ENCODE measurements at regions not wholly inside any gene's neighbourhood (a gene's known extent, or its start where the extent isn't known, plus 50 kb on each side); places are given as distances from the start of the nearest gene placed in this dataset.

DNA sequence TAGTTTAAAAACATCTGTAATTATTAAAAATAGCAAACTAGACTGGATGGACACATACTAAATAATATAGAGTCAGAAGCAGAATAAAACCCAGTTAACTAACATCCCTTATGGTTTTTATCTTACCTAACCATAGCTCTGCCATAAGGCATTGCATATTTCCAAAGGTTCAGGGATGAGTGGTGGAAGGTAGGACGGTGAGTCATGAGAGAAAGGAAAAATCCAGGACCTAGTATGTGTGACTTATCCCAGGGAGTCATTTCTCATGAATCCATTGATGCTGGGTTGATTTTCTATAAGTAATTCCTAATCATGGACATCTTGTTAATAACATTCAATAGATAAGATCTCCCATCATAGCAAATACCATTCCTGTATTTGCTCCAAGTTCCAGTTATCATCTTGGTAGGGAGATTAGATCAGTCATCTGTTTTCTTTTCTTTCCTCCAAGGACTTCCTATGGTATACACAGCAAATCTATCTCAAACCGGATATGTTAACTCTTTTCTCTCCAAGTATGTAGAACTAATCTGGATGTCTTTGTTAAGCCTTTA lies 490.7 kb upstream of the B3GALT2 start:
- peak; percentile 70 for DNase-seq

DNA sequence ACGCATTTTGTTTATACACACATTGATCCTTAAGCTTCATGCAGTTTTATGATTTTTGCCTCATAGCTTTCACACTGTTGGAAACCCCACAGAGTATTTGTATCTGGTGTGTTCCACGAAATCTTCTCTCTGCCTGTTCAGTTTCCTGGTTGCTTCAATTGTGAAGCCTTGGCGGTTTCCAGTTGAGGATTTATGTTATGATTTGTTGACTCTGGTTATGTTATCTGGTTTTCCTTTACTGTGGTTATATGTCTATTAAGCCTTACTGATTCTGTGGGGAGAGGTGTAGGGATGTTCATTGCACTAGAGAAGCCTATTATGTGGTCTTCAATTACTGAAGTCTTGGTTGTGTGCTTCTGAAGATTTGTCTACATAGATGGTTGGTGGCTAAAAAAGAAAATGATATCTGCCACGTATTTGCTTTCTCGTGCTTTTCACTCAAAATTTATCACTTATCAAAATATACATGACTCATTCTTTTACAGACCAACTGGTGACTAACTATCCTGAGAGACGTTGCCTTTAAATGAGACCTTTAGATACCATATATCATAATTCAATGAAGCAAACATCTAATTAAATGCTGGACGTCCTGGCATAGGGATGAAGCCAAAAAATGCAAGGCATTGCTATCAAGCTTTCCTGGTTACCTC lies 488.0 kb upstream of the B3GALT2 start:
- peak; percentile 52 for DNase-seq

DNA sequence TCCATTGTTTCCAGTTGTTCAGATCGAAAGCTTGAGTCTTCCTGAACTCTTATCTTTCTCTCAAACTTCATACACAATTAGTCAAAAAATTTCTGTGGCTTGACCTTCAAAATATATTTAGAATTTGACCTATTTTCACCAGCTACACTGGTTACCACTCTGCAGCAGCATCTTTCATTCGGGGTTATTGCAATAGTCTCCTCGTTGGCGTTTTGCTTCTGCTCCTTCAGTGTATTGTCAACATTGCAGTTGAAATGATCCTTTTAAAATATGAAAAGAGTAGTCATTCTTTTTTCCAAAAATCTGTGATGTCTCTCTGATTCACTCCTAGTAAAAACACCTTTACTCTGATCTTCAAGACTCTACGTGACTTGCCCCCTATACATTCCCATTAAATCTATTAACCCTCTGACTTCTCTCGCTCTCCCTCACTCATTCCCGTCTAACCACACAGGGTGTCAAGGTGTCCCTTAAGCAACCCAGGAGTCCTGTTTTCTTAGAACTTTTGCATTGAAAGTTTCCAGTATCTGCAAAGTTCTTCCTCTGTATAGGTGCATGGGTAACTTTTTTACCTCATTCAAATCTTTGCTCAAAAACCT lies 480.2 kb upstream of the B3GALT2 start:
- no peak for DNase-seq

DNA sequence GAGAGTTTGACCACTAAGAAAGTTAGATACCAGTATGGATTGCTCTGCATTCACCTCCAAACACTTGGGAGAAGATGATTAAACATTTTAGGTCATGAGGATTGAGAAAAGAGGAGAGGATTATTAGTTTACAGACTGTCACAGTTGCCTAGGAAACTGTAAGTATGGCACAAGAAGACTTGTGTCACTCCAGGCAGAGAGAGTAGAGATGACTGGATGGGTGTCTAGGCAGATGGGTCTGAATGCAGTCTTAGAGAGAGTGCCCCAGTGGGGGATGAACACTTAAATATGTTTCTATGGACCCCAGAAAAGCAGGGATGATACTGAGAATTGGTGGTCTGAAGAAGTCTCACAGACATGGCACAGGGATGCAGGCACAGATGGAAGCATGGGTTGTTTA lies 477.6 kb upstream of the B3GALT2 start:
- no peak for DNase-seq

DNA sequence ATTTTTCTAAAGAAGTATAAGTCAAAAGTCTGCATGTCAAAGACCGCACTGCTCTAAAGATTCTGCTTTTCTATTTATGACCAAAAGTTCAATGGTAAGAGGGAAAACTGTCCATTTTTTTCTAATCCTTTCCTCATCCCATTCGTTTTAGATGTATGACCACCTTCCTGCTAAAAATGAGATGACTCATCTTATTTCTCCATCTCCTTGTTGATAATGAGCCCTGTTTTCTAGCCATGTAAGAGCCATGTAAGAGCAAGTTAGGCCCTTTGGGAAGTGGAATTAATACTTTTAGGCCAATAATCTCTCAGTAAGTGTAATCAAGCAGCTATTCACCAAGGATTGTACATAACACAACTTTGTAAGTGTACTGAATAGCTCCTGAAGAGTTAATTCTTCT lies 475.6 kb upstream of the B3GALT2 start:
- no peak for DNase-seq

DNA sequence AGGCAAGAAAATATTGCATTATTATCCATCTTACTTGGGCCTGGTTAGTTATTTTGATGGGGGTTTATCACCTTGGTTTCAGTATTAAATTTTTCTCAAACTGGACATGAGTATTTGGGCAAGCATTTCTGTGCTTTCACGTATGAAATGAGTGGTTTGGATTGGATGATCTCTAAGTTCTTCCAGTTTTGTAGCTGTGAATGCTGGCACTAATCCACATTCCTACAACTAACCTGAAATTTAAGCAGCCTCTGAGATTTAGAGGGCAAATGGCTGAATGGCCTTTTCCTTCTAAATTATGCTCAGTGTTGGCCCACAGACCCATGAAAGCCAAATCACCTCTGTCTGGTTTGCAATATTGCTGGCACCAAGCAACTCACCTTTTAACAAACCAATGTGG lies 475.0 kb upstream of the B3GALT2 start:
- DNase-seq: no peak

DNA sequence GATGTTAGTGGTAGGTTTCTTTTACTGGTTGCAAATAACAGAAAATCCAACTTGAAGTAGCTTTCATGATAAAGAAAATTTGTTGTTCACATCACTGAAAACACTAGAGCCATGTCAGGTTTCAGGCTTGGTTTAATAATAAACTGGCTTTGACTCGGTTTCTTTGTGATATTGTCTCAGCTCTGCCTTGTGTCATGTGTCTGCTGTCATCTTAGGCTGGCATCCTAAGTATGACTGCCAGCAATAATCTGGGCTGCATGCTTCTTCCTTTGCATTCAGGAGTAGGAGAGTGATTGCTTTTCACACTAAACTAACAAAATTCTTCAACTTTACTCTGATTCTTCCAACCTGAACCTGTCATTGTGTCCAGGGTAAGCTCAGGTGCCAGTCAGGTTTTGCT lies 474.0 kb upstream of the B3GALT2 start:
- DNase-seq: no peak

DNA sequence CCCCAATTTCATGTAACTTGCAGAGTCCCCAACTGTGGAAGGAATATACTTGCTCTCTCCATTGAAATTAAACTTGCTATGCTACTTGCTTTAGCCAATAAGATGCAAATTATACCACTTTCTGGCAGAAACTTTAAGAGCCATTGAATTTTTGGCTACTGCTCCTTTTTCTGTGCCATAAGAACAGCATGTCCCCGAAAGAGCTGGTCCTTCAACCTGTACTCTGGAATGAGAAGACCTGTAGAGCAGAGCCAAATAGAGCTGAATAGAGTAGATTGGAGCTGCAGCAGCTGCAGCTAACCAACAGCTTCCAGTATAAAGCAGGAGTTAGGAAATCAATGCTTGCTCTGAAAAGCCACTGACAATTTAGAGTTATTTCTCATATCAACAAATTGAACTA lies 472.3 kb upstream of the B3GALT2 start:
- DNase-seq: no peak

DNA sequence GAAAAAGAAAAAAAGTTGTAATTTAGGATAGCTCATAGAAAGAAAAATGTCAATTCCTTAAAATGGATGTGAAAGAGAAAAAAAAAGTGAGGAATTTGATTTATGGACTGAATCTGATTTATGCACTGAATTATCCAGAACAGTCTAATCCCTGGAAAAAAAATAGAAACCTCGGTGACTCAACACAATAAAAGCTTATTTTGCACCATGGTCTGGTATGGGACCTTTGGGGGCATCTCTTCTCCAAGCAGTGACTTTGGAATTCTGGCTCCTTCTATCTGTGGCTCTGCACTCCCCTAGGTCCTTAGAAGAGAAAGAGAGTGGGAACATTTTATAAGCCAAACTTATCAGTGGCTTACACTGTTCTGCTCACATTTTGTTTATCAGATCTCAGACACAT lies 471.7 kb upstream of the B3GALT2 start:
- no peak for DNase-seq

DNA sequence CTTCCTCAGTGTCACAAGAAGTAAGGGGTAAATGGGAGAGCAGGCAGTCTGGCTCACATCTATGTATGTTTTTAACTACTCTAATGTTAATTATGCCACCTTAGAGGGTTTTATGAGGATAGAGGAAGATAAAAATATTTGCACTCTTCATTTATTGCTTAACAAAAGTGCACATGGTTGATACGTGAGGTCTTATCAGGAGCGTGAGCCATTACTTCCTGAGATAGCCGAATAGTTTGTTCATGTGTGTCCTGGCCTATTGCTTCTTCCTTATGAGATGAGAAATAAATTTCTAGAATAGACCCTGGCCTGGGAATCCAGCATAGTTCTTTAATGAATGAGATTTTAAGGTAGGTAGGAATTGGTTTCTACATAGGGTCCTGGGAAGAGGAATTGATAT lies 471.1 kb upstream of the B3GALT2 start:
- peak; percentile 75 for DNase-seq

DNA sequence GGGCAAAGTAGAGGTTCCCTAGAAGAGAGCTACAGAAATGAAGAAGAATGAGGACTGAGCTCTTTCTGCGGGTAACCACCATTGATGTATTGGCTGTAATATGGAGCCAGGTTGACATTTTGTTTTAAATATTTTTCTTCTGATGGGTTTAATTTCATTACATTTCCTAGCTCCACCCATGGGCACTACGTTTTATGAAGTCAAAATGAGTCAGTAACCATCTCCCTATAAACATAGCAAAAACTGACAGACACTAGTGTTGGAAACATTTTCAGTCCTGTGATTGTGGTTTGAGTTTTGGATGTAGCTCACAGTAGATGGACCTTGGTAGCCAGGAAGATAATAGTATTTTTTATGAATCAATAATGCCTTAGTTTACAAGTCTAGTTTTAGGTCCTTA lies 470.4 kb upstream of the B3GALT2 start:
- peak; percentile 29 for DNase-seq

DNA sequence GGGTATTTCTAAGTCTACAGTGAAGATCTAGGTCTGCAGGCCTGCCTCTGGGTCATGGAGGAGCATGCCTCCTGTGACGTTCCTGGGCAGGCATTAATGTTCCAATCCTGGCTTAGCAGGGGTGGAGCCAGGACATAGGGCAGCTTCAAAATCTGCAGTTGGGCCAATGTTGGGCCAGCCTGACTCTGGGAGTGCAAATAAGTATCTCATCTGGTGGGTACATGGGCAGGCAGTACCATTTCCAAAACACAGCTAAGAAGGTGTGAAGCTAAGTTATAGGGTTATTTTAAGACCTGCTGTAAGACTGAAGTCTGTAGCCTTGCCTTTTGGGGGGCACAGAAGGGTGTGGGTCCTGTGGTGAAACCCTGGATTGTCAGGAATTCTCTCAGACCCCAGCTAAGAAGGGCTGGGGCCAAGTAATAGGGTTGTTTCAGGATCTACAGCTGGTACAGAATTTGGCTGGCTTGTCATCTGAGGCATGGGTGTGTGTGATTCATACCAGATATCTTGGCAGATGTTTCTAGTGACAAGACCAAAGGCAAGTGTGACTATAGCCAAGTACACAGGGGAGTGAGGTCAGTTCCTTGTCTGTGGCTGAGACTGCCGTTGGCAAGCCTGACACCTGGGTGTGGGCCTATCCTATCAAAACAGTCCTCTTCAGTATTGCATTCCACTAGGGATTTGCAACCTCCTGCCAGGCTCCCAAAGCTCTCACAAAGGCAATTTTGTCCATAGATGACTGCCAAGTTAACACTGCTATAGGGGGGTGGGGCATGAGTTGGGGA lies 468.7 kb upstream of the B3GALT2 start:
- DNase-seq: no peak

DNA sequence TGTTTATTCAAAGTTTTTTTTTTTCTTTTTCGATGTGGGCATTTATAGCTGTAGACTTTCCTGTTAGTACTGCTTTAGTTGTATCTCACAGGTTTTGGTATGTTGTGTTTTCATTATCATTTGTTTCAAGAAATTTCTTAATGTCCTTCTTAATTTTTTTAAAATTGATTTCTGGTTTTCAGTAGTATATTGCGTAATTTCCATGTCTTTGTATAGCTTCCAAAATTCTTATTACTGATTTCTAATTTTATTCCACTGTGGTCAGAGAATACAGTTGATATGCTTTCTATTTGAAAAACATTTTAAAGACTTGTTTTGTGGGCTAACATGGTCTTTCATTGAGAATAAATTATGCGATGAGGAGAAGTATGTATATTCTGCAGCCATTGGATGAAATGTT lies 463.2 kb upstream of the B3GALT2 start:
- DNase-seq: no peak

DNA sequence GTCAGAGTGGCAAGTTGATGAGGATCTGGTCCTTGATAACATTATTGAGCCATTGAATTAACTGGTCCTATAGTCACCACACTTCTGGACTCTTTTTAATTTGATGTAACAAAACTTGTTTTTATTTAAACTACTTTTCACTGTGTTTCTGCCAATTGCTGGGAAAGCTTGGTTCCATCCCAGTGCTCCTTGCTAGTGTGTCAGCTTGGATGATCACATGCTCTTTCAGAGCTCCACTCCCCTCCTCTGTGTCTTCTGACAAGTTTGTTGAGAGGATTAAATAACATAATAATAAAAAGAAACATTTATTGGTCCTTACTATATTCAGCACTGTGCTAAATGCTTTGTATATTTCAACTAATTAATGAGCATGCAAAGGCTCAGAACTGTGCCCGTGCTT lies 448.5 kb upstream of the B3GALT2 start:
- no peak for DNase-seq

DNA sequence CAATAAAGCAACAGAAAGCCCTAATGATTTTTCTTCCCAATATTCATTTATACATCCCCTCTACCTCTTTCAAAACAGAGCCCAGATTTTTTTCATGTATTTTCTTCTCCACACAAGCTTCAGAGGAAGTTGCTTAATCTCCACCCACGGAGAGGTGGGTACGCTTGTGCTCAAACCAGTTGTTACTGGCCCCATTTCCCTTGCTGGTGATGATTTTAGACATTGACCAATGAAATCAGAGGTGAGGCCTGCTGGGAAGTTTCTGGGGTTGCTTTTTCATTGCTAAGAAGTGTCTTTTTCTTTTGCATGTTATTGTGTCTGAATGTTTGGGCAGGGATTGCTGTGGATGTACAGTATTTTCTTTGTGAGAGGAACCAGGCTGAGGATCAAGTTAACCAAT lies 448.1 kb upstream of the B3GALT2 start:
- no peak for DNase-seq

DNA sequence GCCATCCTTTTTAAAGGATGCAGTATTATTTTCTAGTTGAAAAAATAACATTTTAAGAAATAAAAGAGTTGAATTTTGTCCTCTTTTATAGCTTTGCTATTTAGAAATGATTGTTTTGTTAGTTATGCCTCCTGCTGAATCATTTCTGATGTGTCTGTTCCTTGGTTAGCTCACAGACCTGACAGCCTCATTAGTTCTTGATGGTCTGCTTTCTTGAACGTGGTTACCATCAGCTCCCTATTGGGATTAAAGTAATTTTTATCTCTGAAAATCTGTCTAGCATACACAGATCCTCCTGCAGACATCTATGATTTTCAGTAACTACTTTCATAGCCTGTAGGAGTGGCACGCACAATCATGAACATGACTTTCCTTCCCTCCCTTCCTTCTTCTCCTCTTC lies 447.6 kb upstream of the B3GALT2 start:
- no peak for DNase-seq

DNA sequence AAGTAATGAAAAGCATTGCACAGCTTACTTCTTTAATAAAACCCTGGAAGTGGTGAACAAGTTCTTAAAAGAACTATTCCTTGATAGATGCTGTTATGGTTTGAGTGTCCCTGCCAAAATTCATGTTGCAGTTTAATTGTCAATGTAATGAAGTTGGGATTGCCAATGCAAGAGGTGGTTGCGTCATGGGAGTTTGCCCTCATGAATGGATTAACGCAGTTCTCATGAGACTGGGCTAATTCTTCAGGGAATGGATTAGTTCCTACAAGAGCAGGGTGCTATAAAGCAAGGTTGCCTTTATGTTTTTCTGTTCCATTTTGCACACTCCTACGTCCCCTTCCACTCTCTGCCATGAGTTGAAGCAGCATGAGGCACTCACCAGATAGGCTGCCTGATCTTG lies 446.7 kb upstream of the B3GALT2 start:
- DNase-seq: no peak

DNA sequence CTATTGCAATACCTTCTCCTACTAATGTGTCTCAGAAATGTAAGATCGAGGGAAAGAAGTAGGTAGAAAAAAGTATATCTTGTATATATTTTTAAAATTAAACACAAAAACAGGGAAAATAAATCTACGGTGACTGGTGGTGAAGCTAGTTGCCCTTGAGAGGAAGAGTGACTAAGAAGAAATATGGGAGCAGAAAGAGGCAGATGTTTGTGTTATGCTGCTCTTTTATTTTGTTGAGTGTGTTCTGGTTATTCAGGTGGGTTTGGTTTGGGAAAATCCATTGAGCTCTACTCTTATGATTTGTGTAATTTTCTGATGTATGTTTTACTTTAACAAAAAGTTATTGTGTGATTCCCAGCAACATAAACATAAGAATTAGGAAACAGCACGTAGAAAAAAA lies 444.9 kb upstream of the B3GALT2 start:
- DNase-seq: no peak

DNA sequence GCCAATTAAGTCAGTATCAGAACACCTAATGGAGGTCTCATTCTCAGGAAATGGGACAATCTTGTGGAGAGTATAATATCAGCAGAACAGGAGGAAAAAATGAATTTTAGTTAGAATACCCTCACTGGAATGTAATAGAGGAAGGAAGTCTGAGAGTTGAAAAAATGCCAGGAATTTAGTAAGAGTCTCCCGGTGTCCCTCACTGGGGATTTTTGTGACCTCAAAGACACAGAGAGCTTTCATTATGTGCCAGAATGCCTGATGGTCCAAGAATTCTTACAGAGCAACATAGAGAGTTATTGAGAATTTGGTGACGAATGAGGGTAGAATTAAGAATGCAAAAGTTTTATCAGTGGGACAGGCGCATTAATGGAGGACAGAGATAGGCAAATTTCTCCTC lies 443.5 kb upstream of the B3GALT2 start:
- no peak for DNase-seq

DNA sequence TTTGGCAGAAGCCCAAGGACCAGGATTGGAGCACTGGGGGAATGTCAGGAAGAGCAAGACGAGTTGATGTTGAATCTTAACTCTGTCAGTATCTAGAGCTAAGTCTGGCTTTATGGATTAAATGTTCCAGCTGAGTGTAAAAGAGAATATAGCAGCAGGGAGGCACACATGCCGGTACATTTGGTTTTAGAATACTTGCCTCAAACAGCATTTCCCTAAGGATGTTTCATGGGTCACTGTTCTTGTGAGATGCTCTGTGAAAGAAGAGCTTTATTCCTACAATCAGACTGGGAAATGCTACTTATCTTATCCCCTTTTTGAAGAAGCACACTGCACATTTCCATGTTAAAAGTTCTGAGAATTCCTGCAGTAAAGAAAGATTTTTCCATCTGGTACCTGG lies 440.3 kb upstream of the B3GALT2 start:
- no peak for DNase-seq

DNA sequence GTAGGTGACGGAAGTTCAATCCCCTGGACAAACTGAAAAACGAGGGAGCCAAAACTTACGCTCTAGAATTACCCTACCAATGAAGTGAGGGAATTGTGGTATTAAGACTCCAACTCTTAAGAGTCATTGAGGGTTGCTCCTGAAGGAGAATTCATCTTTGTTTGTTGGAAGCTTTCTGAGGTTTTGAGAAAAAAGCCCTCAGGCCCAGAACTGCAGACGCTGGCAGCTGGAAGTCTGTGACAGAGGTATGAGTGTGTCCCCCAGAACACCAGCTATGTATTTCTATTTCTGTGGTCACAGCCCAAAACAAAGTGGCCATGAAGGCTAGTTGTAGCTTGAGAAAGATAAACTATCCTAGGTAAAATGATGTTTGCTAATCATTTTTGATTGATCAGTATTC lies 438.8 kb upstream of the B3GALT2 start:
- DNase-seq: no peak

DNA sequence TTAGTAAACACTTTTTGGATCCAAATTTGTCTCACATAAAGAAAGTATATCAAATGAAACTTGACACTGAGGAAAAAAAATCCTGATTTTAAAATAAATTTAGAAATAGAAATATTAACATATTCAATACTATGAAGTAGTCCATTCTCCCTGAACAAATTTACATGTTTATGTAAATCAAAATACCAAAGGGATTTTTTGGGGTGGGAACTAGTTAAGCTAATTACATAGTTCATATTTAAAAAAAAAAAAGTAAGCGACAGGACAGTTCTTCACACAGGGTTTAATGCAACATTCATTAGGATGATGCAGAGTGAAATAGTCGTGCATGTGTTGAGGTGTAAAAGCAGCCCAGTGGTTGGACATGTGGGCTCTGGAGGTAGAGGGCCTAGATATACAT lies 433.5 kb upstream of the B3GALT2 start:
- no peak for DNase-seq

DNA sequence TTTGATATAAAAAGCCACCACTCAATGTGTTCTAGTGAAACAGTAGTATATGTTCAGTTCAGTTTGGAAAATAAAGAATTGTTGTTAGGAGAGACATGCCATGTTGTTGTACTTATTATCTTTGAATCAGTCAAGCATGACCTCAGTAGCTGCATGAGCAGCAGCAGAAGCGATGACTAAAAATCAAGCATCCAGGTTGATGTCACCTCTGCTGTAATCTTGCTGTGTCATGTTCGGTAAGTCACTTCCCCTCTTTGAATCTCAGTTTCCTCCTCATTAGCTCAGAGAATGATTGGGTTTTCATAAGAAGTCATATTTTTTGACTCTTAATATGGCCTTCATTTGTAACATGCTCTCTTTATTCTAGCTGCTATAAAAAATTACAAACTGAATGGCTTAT lies 428.4 kb upstream of the B3GALT2 start:
- no peak for DNase-seq

DNA sequence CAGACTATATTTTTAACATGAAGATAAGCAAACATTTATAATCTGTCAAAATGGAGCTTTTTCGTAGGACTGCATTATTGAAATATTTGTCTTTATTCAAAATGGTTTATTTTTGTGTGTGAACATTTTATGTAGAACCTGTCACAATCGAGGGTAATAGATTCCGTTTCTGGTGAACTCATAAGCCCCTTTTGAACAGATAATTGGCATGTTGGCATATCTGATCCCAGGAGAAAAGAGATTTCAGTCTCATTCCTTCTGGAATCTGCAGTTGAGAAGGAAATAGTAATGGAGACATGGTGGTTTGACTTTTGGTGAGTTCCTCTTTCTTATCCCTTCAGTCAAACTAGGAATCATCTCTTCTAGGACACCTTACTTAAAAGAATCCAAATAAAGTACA lies 427.9 kb upstream of the B3GALT2 start:
- no peak for DNase-seq
